ENCODE measurements at regions not wholly inside any gene's neighbourhood (a gene's known extent, or its start where the extent isn't known, plus 50 kb on each side); places are given as distances from the start of the nearest gene placed in this dataset.

DNA sequence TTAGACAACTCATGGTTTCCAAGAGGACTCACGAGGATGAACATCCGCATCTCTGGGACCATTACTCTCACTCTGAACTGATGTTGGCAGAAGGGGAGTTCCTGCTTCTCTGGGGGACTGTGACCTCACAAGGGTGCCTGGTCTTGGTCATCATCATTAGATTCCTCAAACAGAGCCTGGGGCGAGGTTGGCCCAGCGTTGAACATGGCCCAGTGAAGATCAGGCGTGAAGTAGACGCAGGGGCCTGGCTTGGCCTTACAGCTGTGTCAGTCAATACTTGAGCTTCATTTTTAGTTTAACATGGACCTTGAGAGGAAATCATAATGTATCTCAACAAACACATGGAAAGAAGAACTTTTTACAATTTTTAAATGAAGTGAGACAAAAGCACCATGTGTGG lies 617.1 kb downstream of the BRD1 start:
- no peak for DNase-seq (ENCODE audit: low read depth)
- no peak overlapping the region for H3K4me3 ChIP-seq (ENCODE audit: control insufficient read depth, low read depth, low read length)
- TF ChIP-seq, protein P1, sequence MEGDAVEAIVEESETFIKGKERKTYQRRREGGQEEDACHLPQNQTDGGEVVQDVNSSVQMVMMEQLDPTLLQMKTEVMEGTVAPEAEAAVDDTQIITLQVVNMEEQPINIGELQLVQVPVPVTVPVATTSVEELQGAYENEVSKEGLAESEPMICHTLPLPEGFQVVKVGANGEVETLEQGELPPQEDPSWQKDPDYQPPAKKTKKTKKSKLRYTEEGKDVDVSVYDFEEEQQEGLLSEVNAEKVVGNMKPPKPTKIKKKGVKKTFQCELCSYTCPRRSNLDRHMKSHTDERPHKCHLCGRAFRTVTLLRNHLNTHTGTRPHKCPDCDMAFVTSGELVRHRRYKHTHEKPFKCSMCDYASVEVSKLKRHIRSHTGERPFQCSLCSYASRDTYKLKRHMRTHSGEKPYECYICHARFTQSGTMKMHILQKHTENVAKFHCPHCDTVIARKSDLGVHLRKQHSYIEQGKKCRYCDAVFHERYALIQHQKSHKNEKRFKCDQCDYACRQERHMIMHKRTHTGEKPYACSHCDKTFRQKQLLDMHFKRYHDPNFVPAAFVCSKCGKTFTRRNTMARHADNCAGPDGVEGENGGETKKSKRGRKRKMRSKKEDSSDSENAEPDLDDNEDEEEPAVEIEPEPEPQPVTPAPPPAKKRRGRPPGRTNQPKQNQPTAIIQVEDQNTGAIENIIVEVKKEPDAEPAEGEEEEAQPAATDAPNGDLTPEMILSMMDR (IDR thresholded peaks at IDR 0.05; ENCODE audit: control insufficient read depth, insufficient read depth, low read depth, low read length, missing control alignments): no peak

DNA sequence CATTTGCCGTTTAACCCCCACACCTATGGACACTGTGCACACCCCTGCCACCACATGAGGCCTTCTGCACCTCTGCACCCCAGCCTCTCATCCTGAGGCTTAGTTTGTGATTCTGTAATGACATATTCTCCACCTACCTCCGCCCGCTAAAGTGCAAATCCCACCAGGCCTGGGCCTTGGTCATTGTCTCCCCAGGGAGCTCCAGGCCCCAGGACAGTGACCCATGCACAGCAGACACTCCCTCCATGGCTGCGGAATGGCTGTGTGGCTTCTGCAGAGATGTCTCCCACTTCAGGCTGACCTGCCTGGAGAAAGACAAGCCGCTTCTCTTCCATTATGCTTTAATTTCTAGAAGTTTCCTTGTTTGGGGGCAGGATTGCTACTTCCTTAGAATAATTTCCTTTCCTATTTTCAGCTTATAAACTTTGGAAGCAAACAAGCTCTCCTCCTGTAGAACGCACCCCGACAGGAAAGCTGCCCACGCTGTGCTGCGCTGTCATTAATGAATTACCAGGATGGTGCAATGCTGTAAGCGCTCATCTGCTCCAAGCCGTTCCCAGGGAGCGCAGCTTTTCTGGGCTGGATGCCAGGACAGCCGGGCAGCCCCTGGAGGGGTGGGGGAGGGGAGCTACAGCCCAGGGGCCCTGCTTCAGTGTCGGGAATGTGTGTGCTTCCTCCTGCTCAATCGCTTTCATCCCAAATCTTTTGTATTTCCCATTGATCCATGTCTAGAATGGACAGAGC lies 618.0 kb downstream of the BRD1 start:
- TF ChIP-seq, protein P1 (IDR thresholded peaks at IDR 0.05; ENCODE audit: control insufficient read depth, insufficient read depth, low read depth, low read length, missing control alignments): no peak
- DNase-seq (ENCODE audit: low read depth): no peak
- H3K4me3 ChIP-seq (ENCODE audit: control insufficient read depth, low read depth, low read length): no peak overlapping the region

GRCh38 chr22:49208768-49209252 lies 618.9 kb downstream of the BRD1 start:
- DNase-seq (ENCODE audit: low read depth): no peak
- no peak overlapping the region for H3K4me3 ChIP-seq (ENCODE audit: control insufficient read depth, low read depth, low read length)
- TF ChIP-seq, protein P1 (IDR thresholded peaks at IDR 0.05; ENCODE audit: control insufficient read depth, insufficient read depth, low read depth, low read length, missing control alignments): no peak

- H3K4me3 ChIP-seq (ENCODE audit: control insufficient read depth, low read depth, low read length): no peak overlapping the region
- TF ChIP-seq, protein P1 (IDR thresholded peaks at IDR 0.05; ENCODE audit: control insufficient read depth, insufficient read depth, low read depth, low read length, missing control alignments): no peak
- DNase-seq (ENCODE audit: low read depth): no peak
Measured at GRCh38 chr22:49208004-49208402, 619.7 kb downstream of the BRD1 start.

DNA sequence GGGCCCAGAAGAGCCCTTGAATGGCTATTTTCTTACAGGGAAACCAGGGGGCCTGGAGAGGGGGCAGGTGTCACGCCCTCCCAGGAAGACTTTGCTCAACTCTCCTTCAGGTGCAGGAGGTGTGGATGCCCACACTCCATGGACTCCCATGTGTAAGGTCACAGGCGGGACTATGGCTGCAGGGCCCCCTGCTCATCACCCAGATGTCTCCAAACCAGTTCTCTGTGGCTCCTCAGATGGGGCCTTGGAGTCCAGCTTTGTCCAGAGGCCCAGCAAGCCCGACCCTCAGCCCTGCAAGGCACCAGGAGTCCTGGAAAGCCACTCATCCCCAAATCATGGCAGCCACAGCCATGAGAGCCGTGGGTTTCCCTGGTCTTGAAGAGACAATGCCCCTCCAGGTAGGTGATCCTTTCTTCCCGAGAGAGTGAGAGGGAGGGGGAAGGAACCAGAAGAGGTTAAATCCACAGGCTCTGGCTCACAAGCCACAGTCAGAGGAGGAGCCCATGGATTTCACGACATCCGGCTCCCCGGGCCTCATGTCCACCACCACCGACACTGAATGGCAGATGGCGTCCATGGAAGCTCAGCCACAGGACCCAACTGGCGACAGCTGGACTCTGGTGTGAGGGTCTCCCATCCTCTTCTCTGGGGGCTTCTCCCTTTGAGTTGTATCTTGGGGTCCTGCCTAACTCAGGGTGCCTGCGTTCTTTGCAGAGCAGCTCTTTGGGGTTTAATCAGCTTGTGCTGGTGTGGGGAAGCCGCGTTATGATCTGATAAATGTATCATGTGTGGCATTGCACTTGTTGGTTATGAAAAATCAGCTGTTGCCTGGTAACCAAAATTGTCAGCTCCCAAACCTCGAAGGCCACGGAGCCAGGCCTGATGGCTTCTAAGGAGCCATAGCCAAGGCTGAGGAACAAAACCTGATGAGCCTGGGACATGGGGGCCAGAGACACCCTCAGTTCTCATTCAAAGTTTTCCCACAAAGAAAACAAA lies 620.4 kb downstream of the BRD1 start:
- TF ChIP-seq, protein P1 (IDR thresholded peaks at IDR 0.05; ENCODE audit: control insufficient read depth, insufficient read depth, low read depth, low read length, missing control alignments): no peak

DNA sequence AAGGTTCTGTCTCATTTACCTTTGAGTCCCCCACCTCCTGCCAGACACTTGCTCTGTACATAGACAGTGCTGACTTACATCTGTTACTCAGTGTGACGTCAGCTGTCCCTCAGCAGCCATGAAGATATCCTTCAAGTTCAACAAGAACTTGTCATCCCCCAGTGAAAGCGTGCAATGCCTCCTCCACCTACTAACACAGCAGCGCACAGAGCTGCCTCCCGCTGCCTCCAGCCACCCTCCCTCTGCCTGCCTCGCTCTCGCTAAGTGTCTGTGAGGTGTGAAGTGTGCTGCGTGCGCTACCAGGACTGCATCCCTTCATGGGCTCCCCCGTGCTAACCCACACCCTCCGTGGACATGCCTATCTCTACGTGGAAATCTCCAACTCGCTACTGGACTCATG lies 621.4 kb downstream of the BRD1 start:
- no peak for DNase-seq (ENCODE audit: low read depth)
- H3K4me3 ChIP-seq (ENCODE audit: control insufficient read depth, low read depth, low read length): no peak overlapping the region
- TF ChIP-seq, protein P1 (IDR thresholded peaks at IDR 0.05; ENCODE audit: control insufficient read depth, insufficient read depth, low read depth, low read length, missing control alignments): no peak

More for the DNA sequence above, 620.4 kb downstream of the BRD1 start:
- no peak for DNase-seq (ENCODE audit: low read depth)
- no peak overlapping the region for H3K4me3 ChIP-seq (ENCODE audit: control insufficient read depth, low read depth, low read length)

Measured in AG09309 (cell line).